ENCODE measurements at regions not wholly inside any gene's neighbourhood (a gene's known extent, or its start where the extent isn't known, plus 50 kb on each side); places are given as distances from the start of the nearest gene placed in this dataset.

DNA sequence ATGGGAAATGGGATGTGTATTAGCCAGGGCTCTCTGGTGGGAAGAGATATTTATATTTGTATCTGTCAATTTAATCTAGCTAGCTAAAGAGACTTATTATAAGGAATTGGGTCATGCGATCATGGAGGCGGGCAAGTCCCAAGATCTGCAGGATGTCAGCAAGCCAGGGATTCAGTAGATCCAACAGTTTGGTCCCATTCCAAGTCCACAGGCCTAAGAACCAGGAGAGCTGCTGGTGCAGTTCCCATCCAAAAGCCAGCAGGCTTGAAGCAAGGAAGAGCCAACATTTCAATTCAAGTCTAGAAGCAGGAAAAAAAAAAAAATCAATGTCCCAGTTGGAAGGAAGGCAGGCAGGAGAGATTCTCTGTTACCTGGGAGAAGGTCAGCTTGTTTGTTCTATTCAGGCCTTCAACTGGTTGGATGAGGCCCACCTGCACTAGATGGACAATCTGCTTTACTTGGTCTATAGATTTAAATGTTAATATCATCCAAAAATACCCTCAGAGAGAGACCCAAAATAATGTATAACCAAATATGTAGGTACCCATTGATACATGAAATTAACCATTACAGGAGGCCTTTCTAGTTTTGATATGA, 60.7 kb upstream of the BCAT1 start:
- CTCF ChIA-PET = interaction anchor here (0.9 to 2.1 kb wide), 6 partner anchors 10 to 122 kb away, joined by 3 to 10 read pairs (median 5); no protein-coding TSS in a partner anchor

DNA sequence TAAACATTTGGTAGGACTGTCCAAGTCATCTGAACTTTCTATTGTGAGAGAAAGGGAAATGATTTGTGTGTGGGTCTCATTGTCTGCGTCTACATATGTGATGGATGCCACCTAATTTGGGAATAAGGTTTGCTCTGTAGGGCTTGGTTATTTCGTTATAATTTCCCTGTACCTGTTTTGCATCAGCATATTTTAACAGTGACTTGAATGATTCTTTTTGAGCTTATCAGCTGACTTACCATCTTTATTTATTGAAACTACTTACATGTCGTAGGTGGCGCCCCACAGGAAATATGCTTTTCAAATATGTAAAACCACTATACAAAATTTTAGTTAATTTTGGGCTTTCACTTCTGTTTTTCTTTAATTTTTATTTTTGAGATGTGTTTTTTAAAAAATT, 56.5 kb upstream of the BCAT1 start:
- ChIA-PET POLR2A (interaction anchor here (0.7 kb wide), 1 partner anchor 139 kb away, joined by 3 read pairs; no protein-coding TSS in a partner anchor), CTCF (no interaction called here)
- H3K36me3 Mint-ChIP-seq (ENCODE audit: low read depth) = no peaks in the 10 kb centered on the region
- no peaks in the 10 kb centered on the region for H3K9me3 Mint-ChIP-seq (ENCODE audit: low read depth)
- peaks cover 8% of the 10 kb centered on the region for H3K4me1 Mint-ChIP-seq
- DNase-seq (no peak), ATAC-seq (no peak)
- no peak overlapping the region for H3K27ac Mint-ChIP-seq
- H3K27me3 Mint-ChIP-seq = peaks cover 2% of the 10 kb centered on the region
- no peak overlapping the region for H3K4me3 Mint-ChIP-seq
- intact Hi-C loops (cut with DNase I, micrococcal nuclease) = no loop called here

More for the DNA sequence above, 60.7 kb upstream of the BCAT1 start:
- no peak overlapping the region for H3K4me3 Mint-ChIP-seq
- no peak for ATAC-seq
- peaks cover 10% of the 10 kb centered on the region for H3K4me1 Mint-ChIP-seq
- no peaks in the 10 kb centered on the region for H3K36me3 Mint-ChIP-seq (ENCODE audit: low read depth)
- no peaks in the 10 kb centered on the region for H3K9me3 Mint-ChIP-seq (ENCODE audit: low read depth)
- POLR2A ChIA-PET = no interaction called here
- no peak for DNase-seq
- no peaks in the 10 kb centered on the region for H3K27me3 Mint-ChIP-seq
- intact Hi-C loops (cut with DNase I, micrococcal nuclease) = no loop called here
- H3K27ac Mint-ChIP-seq = no peak overlapping the region

DNA sequence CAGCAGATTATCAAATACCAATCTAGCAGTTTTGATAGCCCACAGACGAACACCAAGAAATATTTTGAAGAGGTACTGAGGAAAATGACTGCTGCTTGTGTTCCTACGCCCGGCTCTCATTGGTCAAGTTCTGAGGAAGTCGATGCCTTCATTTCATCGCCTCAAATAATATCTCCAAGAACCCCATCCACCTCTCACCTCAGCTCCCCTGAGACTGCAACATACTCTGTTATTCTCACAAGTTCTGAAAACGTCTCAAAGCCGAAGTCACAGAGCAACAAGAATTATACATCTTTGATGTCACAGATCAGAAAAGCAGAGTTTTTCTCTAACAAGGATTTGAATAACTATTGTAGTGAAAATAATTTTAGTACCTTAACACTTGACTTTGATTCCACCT, 55.5 kb upstream of the BCAT1 start:
- H3K27me3 Mint-ChIP-seq = peaks cover 2% of the 10 kb centered on the region
- DNase-seq (no peak), ATAC-seq (no peak)
- ChIA-PET CTCF (interaction anchor here (0.7 to 0.8 kb wide), 2 partner anchors 117 to 1921 kb away, joined by 3 read pairs; no protein-coding TSS in a partner anchor), POLR2A (interaction anchor here (0.6 to 0.7 kb wide), 2 partner anchors 34 to 140 kb away, joined by 3 read pairs; no protein-coding TSS in a partner anchor)
- no peak overlapping the region for H3K4me3 Mint-ChIP-seq
- no peaks in the 10 kb centered on the region for H3K9me3 Mint-ChIP-seq (ENCODE audit: low read depth)
- peaks cover under 1% of the 10 kb centered on the region for H3K4me1 Mint-ChIP-seq
- no peak overlapping the region for H3K27ac Mint-ChIP-seq
- no peaks in the 10 kb centered on the region for H3K36me3 Mint-ChIP-seq (ENCODE audit: low read depth)
- intact Hi-C loops (cut with DNase I, micrococcal nuclease) = no loop called here

GRCh38 chr12:25001311-25001710, 52.4 kb upstream of the BCAT1 start:
- H3K27ac Mint-ChIP-seq = no peak overlapping the region
- intact Hi-C loops (cut with DNase I, micrococcal nuclease) = no loop called here
- ChIA-PET POLR2A (interaction anchor here (0.6 kb wide), 1 partner anchor 51 kb away, joined by 8 read pairs; a partner anchor contains a TSS), CTCF (interaction anchor here (0.9 to 2.1 kb wide), 2 partner anchors 10 to 154 kb away, joined by 4 to 11 read pairs; no protein-coding TSS in a partner anchor)
- ATAC-seq (no peak), DNase-seq (no peak)
- H3K9me3 Mint-ChIP-seq (ENCODE audit: low read depth) = no peaks in the 10 kb centered on the region
- no peak overlapping the region for H3K4me3 Mint-ChIP-seq
- H3K27me3 Mint-ChIP-seq = peaks cover 2% of the 10 kb centered on the region
- H3K4me1 Mint-ChIP-seq = peaks cover 16% of the 10 kb centered on the region
- H3K36me3 Mint-ChIP-seq (ENCODE audit: low read depth) = no peaks in the 10 kb centered on the region
